ENCODE measurements at regions not wholly inside any gene's neighbourhood (a gene's known extent, or its start where the extent isn't known, plus 50 kb on each side); places are given as distances from the start of the nearest gene placed in this dataset.
"Not testable (repeated sequence)": the region's sequence is repeated elsewhere in the genome, so short reads cannot be mapped to it uniquely, and the experiment has no call there.

GRCh38 chr4:111283066-111283677 is 660.3 kb upstream of the PITX2 start:
- DNase-seq: peak; percentile 4 to 15

GRCh38 chr4:111296466-111296865 is 673.6 kb upstream of the PITX2 start:
- DNase-seq: no peak

GRCh38 chr4:111303806-111304205 is 680.9 kb upstream of the PITX2 start:
- no peak for DNase-seq

GRCh38 chr4:111323496-111323895 is 700.6 kb upstream of the PITX2 start:
- no peak for DNase-seq

- no peak for DNase-seq
Observed at GRCh38 chr4:111323916-111324315, 701.0 kb upstream of the PITX2 start.

- no peak for DNase-seq
Observed at GRCh38 chr4:111326450-111326849, 703.6 kb upstream of the PITX2 start.

GRCh38 chr4:111330786-111331185 is 707.9 kb upstream of the PITX2 start:
- no peak for DNase-seq

GRCh38 chr4:111334361-111334760 is 711.5 kb upstream of the PITX2 start:
- DNase-seq: no peak

GRCh38 chr4:111337186-111337876 is 714.5 kb upstream of the PITX2 start:
- DNase-seq: not testable (repeated sequence)

GRCh38 chr4:111359602-111360001 is 736.7 kb upstream of the PITX2 start:
- no peak for DNase-seq

- DNase-seq: no peak
Observed at GRCh38 chr4:111360906-111361305, 738.0 kb upstream of the PITX2 start.

GRCh38 chr4:111362941-111363361 is 740.1 kb upstream of the PITX2 start:
- DNase-seq: no peak

GRCh38 chr4:111377880-111378279 is 755.0 kb upstream of the PITX2 start:
- not testable (repeated sequence) for DNase-seq

GRCh38 chr4:111388561-111388960 is 756.7 kb upstream of the FAM241A start:
- DNase-seq: no peak

- DNase-seq: no peak
Observed at GRCh38 chr4:111391829-111392228, 753.4 kb upstream of the FAM241A start.

GRCh38 chr4:111393781-111394180 is 751.5 kb upstream of the FAM241A start:
- DNase-seq: no peak

GRCh38 chr4:111398906-111399330 is 746.3 kb upstream of the FAM241A start:
- no peak for DNase-seq

- no peak for DNase-seq
Observed at GRCh38 chr4:111399623-111400022, 745.6 kb upstream of the FAM241A start.

- DNase-seq: no peak
Observed at GRCh38 chr4:111400741-111401140, 744.5 kb upstream of the FAM241A start.

- DNase-seq: no peak
Observed at GRCh38 chr4:111404673-111405072, 740.6 kb upstream of the FAM241A start.

GRCh38 chr4:111405989-111406388 is 739.3 kb upstream of the FAM241A start:
- no peak for DNase-seq

GRCh38 chr4:111410571-111410970 is 734.7 kb upstream of the FAM241A start:
- DNase-seq: no peak

GRCh38 chr4:111417521-111417920 is 727.7 kb upstream of the FAM241A start:
- no peak for DNase-seq

GRCh38 chr4:111433441-111433840 is 711.8 kb upstream of the FAM241A start:
- DNase-seq: no peak

GRCh38 chr4:111434586-111434985 is 710.7 kb upstream of the FAM241A start:
- DNase-seq: no peak

Data from CD4-positive, alpha-beta T cell treated with Interleukin-1 beta for 1 hour (primary cell).